HG02678 (cell line): ENCODE measurements at regions not wholly inside any gene's neighbourhood (a gene's known extent, or its start where the extent isn't known, plus 50 kb on each side); places are given as distances from the start of the nearest gene placed in this dataset.

ENCODE experiments used
- ATAC-seq: cut with Tn5 transposase; IDR thresholded peaks from one replicate; pipeline ENCODE4 v1.9.1; 2021; ENCODE audit warnings: mild to moderate bottlenecking, moderate library complexity; ENCODE audit not compliant: unreplicated experiment

GRCh38 chr4:35963383-35963782, 280.9 kb downstream of the ARAP2 start:
- no peak for ATAC-seq

GRCh38 chr4:35963974-35964515, 280.3 kb downstream of the ARAP2 start:
- no peak for ATAC-seq

- ATAC-seq: peak; percentile 54
Observed at GRCh38 chr4:35965300-35965699, 279.0 kb downstream of the ARAP2 start.

GRCh38 chr4:35966566-35966965, 277.7 kb downstream of the ARAP2 start:
- peak; percentile 30 for ATAC-seq

- peak; percentile 68 for ATAC-seq
Observed at GRCh38 chr4:35970366-35970960, 273.9 kb downstream of the ARAP2 start.

GRCh38 chr4:35972814-35973213, 271.5 kb downstream of the ARAP2 start:
- ATAC-seq: no peak

GRCh38 chr4:35975617-35976355, 268.5 kb downstream of the ARAP2 start:
- ATAC-seq: peak; percentile 70

GRCh38 chr4:35978551-35978950, 265.8 kb downstream of the ARAP2 start:
- no peak for ATAC-seq

- no peak for ATAC-seq
Observed at GRCh38 chr4:35982318-35982717, 262.0 kb downstream of the ARAP2 start.

GRCh38 chr4:35986537-35986936, 257.8 kb downstream of the ARAP2 start:
- no peak for ATAC-seq

GRCh38 chr4:35993606-35994005, 250.7 kb downstream of the ARAP2 start:
- no peak for ATAC-seq

- ATAC-seq: no peak
Observed at GRCh38 chr4:36000941-36001557, 243.3 kb downstream of the ARAP2 start.

- ATAC-seq: no peak
Observed at GRCh38 chr4:36003051-36003450, 241.3 kb downstream of the ARAP2 start.

- no peak for ATAC-seq
Observed at GRCh38 chr4:36004204-36004851, 240.0 kb downstream of the ARAP2 start.

- ATAC-seq: no peak
Observed at GRCh38 chr4:36006226-36006625, 238.1 kb downstream of the ARAP2 start.

GRCh38 chr4:36010397-36010929, 233.9 kb downstream of the ARAP2 start:
- ATAC-seq: no peak

GRCh38 chr4:36011381-36011780, 232.9 kb downstream of the ARAP2 start:
- ATAC-seq: no peak

- ATAC-seq: no peak
Observed at GRCh38 chr4:36012503-36012902, 231.8 kb downstream of the ARAP2 start.

- no peak for ATAC-seq
Observed at GRCh38 chr4:36013206-36013605, 231.1 kb downstream of the ARAP2 start.
